ENCODE measurements at regions not wholly inside any gene's neighbourhood (a gene's known extent, or its start where the extent isn't known, plus 50 kb on each side); places are given as distances from the start of the nearest gene placed in this dataset.

GRCh38 chr11:38788561-38788960 lies 2190.5 kb upstream of the RAG2 start (continued):
- TF ChIP-seq ZNF512 (CRISPR knock-in tag; IDR thresholded peaks at IDR 0.05; ENCODE audit: borderline replicate concordance) = no peak
- TF ChIP-seq HMGXB4 (CRISPR knock-in tag; IDR thresholded peaks at IDR 0.05) = no peak
- TF ChIP-seq FOXJ3 (CRISPR knock-in tag; IDR thresholded peaks at IDR 0.05; ENCODE audit: borderline replicate concordance) = no peak
- no peak for TF ChIP-seq ZSCAN18 (CRISPR knock-in tag; IDR thresholded peaks at IDR 0.05)
- no peak for TF ChIP-seq ELF4 (CRISPR knock-in tag; IDR thresholded peaks at IDR 0.05; ENCODE audit: low read depth)
- TF ChIP-seq CDX4 (CRISPR knock-in tag; IDR thresholded peaks at IDR 0.05; ENCODE audit: borderline replicate concordance) = no peak
- no peak for TF ChIP-seq FOXP4 (CRISPR knock-in tag; IDR thresholded peaks at IDR 0.05)
- no peak for TF ChIP-seq MLX (CRISPR knock-in tag; IDR thresholded peaks at IDR 0.05)

GRCh38 chr11:38784164-38784563 lies 2186.1 kb upstream of the RAG2 start:
- Mint-ChIP-seq H3K9me3 (peaks cover 62% of the 10 kb centered on the region), H3K36me3 (peaks cover 45% of the 10 kb centered on the region), H3K27ac (no peak overlapping the region), H3K4me3 (no peak overlapping the region), H3K4me1 (no peaks in the 10 kb centered on the region), H3K27me3 (ENCODE audit: low read depth) (no peaks in the 10 kb centered on the region; the same call in 1 of the 2 replicates)
- ChIA-PET CTCF (no interaction called here), POLR2A (no interaction called here)
- ATAC-seq = no peak
- no peak for DNase-seq (ENCODE audit: low spot score)
- no peak for TF ChIP-seq NR2C2 (CRISPR knock-in tag; IDR thresholded peaks at IDR 0.05)
- no peak for TF ChIP-seq PREB (CRISPR knock-in tag; IDR thresholded peaks at IDR 0.05; ENCODE audit: borderline replicate concordance)
- no peak for TF ChIP-seq NFATC4 (CRISPR knock-in tag; IDR thresholded peaks at IDR 0.05)

- Mint-ChIP-seq H3K36me3 (peaks cover 53% of the 10 kb centered on the region), H3K27ac (no peak overlapping the region), H3K4me3 (no peak overlapping the region), H3K27me3 (ENCODE audit: low read depth) (peaks cover 14% of the 10 kb centered on the region), H3K4me1 (no peaks in the 10 kb centered on the region), H3K9me3 (peaks cover 67% of the 10 kb centered on the region)
- TF ChIP-seq CBFB (CRISPR knock-in tag; IDR thresholded peaks at IDR 0.05; ENCODE audit: low read depth) = no peak
- no peak for TF ChIP-seq ZNF121 (CRISPR knock-in tag; IDR thresholded peaks at IDR 0.05)
- no peak for TF ChIP-seq MXD4 (CRISPR knock-in tag; IDR thresholded peaks at IDR 0.05; ENCODE audit: borderline replicate concordance)
- ChIA-PET CTCF (no interaction called here), POLR2A (no interaction called here)
- DNase-seq (ENCODE audit: low spot score) = no peak
- ATAC-seq = no peak
These were observed 2168.8 kb upstream of the RAG2 start for GRCh38 chr11:38766796-38767195.

All from WTC11 (cell line).